SK-N-MC (cell line): ENCODE measurements at regions not wholly inside any gene's neighbourhood (a gene's known extent, or its start where the extent isn't known, plus 50 kb on each side); places are given as distances from the start of the nearest gene placed in this dataset.

Source experiments
- EZH2 ChIP-seq: fragments of 200-600 bp; sonication (generic); IDR thresholded peaks from one replicate; pipeline ENCODE4 v1.6.1; 2017; ENCODE audit warnings: antibody characterized with exemption
- FOXP2 ChIP-seq: optimal IDR thresholded peaks from 2 replicates; pipeline ENCODE3; 2011; ENCODE audit warnings: mild to moderate bottlenecking, moderate library complexity; ENCODE audit not compliant: insufficient read depth; ENCODE audit errors: extremely low read length, control extremely low read depth
- POLR2AphosphoS5 ChIP-seq: IDR thresholded peaks from 2 replicates; pipeline ENCODE4 v1.6.1; 2012; ENCODE audit warnings: mild to moderate bottlenecking, low read depth, low read length, borderline replicate concordance

GRCh38 chr6:92497281-92497680 lies 922.1 kb downstream of the EPHA7 start:
- no peak for TF ChIP-seq POLR2AphosphoS5
- no peak for TF ChIP-seq EZH2
- TF ChIP-seq FOXP2, result no peak
